GM23338 (cell line): ENCODE measurements at regions not wholly inside any gene's neighbourhood (a gene's known extent, or its start where the extent isn't known, plus 50 kb on each side); places are given as distances from the start of the nearest gene placed in this dataset.
A peak's percentile ranks its signal among the peaks of the same experiment; 100 is the strongest.

ENCODE experiments used
- ATAC-seq: fragments of 200-7000 bp; cut with Tn5 transposase; 3 replicates; pipeline ENCODE4 v1.9.1; 2020
- DNase-seq: peaks from one replicate; pipeline ENCODE4 v3.0.0-alpha.2; 2015; ENCODE audit warnings: low spot score
- H2AFZ ChIP-seq: fragments of 200-600 bp; sonication (generic); 2 replicates; pipeline ENCODE4 v1.8.0; 2016; ENCODE audit warnings: antibody characterized with exemption, mild to moderate bottlenecking, moderate library complexity
- H3F3A ChIP-seq: fragments of 200-600 bp; sonication (generic); replicated peaks from 2 replicates; pipeline ENCODE4 v1.8.0; 2017; ENCODE audit warnings: antibody characterized with exemption, mixed run types, low read depth
- H3K27ac ChIP-seq: fragments of 200-600 bp; sonication (generic); 2 replicates; pipeline ENCODE4 v1.6.1; 2016; ENCODE audit warnings: low read depth
- H3K27me3 ChIP-seq: fragments of 200-600 bp; sonication (generic); 2 replicates; pipeline ENCODE4 v1.8.0; 2016; ENCODE audit warnings: mild to moderate bottlenecking, mixed run types, moderate library complexity; ENCODE audit not compliant: insufficient read depth
- H3K36me3 ChIP-seq: fragments of 200-600 bp; sonication (generic); 2 replicates; pipeline ENCODE4 v1.8.0; 2016; ENCODE audit warnings: mild to moderate bottlenecking; ENCODE audit not compliant: insufficient read depth
- H3K4me1 ChIP-seq: fragments of 200-600 bp; sonication (generic); 2 replicates; pipeline ENCODE4 v1.8.0; 2016; ENCODE audit warnings: mild to moderate bottlenecking, moderate library complexity; ENCODE audit not compliant: insufficient read depth
- H3K4me2 ChIP-seq: fragments of 200-600 bp; sonication (generic); 2 replicates; pipeline ENCODE4 v1.7.1; 2017; ENCODE audit warnings: mixed run types
- H3K4me3 ChIP-seq: fragments of 200-600 bp; sonication (generic); 2 replicates; pipeline ENCODE4 v1.6.1; 2016; ENCODE audit warnings: mixed run types
- H3K79me2 ChIP-seq: fragments of 200-600 bp; sonication (generic); replicated peaks from 2 replicates; pipeline ENCODE4 v1.8.0; 2017; ENCODE audit warnings: mild to moderate bottlenecking; ENCODE audit not compliant: insufficient read depth
- H3K9me2 ChIP-seq: fragments of 200-600 bp; sonication (generic); 2 replicates; pipeline ENCODE4 v1.8.0; 2017; ENCODE audit not compliant: insufficient read depth
- H4K20me1 ChIP-seq: fragments of 200-600 bp; sonication (generic); replicated peaks from 2 replicates; pipeline ENCODE4 v1.8.0; 2017; ENCODE audit warnings: mild to moderate bottlenecking; ENCODE audit not compliant: insufficient read depth
- H3K27ac Mint-ChIP-seq: 2 replicates; pipeline ENCODE4 v1.8.0; 2020; ENCODE audit warnings: inconsistent platforms, mild to moderate bottlenecking, moderate library complexity, mixed read lengths
- H3K27me3 Mint-ChIP-seq: 3 replicates; pipeline ENCODE4 v1.8.0; 2022; ENCODE audit warnings: low read depth, mild to moderate bottlenecking, moderate library complexity, mixed read lengths, inconsistent platforms; ENCODE audit not compliant: insufficient read depth, poor library complexity
- H3K36me3 Mint-ChIP-seq: 3 replicates; pipeline ENCODE4 v1.8.0; 2021; ENCODE audit warnings: low read depth, mild to moderate bottlenecking, inconsistent platforms, moderate library complexity, mixed read lengths
- H3K4me1 Mint-ChIP-seq: 3 replicates; pipeline ENCODE4 v1.8.0; 2020; ENCODE audit warnings: mild to moderate bottlenecking, inconsistent platforms, mixed read lengths
- H3K4me3 Mint-ChIP-seq: 3 replicates; pipeline ENCODE4 v1.8.0; 2021; ENCODE audit warnings: moderate library complexity, mild to moderate bottlenecking, inconsistent platforms, mixed read lengths
- H3K9me3 Mint-ChIP-seq: 3 replicates; pipeline ENCODE4 v1.8.0; 2020; ENCODE audit warnings: moderate library complexity, mild to moderate bottlenecking, inconsistent platforms, mixed read lengths
- CREB1 ChIP-seq: fragments of 250-450 bp; sonication (Bioruptor Pico); IDR thresholded peaks from 2 replicates; pipeline ENCODE4 v1.5.0; 2020; ENCODE audit warnings: low read depth, mild to moderate bottlenecking, moderate library complexity
- EZH2 ChIP-seq: fragments of 200-600 bp; sonication (generic); IDR thresholded peaks from one replicate; pipeline ENCODE4 v1.8.0; 2017; ENCODE audit warnings: antibody characterized with exemption, mild to moderate bottlenecking, low read depth; ENCODE audit not compliant: unreplicated experiment
- EZH2phosphoT487 ChIP-seq: fragments of 200-600 bp; sonication (generic); IDR thresholded peaks from one replicate; pipeline ENCODE4 v1.8.1; 2018; ENCODE audit warnings: antibody characterized with exemption; ENCODE audit not compliant: unreplicated experiment
- JUNB ChIP-seq: IDR thresholded peaks from one replicate; pipeline ENCODE4 v1.6.1; 2016; ENCODE audit warnings: antibody characterized with exemption; ENCODE audit not compliant: unreplicated experiment
- NANOG ChIP-seq: IDR thresholded peaks from 2 replicates; pipeline ENCODE4 v1.6.1; 2016; ENCODE audit warnings: antibody characterized with exemption, borderline replicate concordance
- POLR2AphosphoS5 ChIP-seq: IDR thresholded peaks from 2 replicates; pipeline ENCODE4 v1.6.1; 2016; ENCODE audit warnings: antibody characterized with exemption, low read depth
- STAT1 ChIP-seq: IDR thresholded peaks from one replicate; pipeline ENCODE4 v1.6.1; 2016; ENCODE audit warnings: antibody characterized with exemption; ENCODE audit not compliant: unreplicated experiment
- ZNF114 ChIP-seq: fragments of 250-450 bp; sonication (Bioruptor Pico); IDR thresholded peaks from 2 replicates; pipeline ENCODE4 v1.5.0; 2020; ENCODE audit warnings: mild to moderate bottlenecking, moderate library complexity
- ZNF331 ChIP-seq: fragments of 250-450 bp; sonication (Bioruptor Pico); IDR thresholded peaks from 2 replicates; pipeline ENCODE4 v1.5.0; 2020; ENCODE audit warnings: low read depth, mild to moderate bottlenecking, moderate library complexity
- TF ChIP-seq, protein P1 (sequence below): IDR thresholded peaks from one replicate; pipeline ENCODE4 v1.6.1; 2018; ENCODE audit warnings: antibody characterized with exemption; ENCODE audit not compliant: unreplicated experiment
- TF ChIP-seq, protein P2 (sequence below): IDR thresholded peaks from 2 replicates; pipeline ENCODE4 v1.6.1; 2016; ENCODE audit warnings: antibody characterized with exemption
- TF ChIP-seq, protein P3 (sequence below): fragments of 250-450 bp; sonication (Bioruptor Pico); IDR thresholded peaks from 2 replicates; pipeline ENCODE4 v1.5.0; 2020; ENCODE audit warnings: mild to moderate bottlenecking, moderate library complexity
- TF ChIP-seq, protein P4 (sequence below), 2 experiments: fragments of 200-600 bp in 1 of 2; sonication (generic) in 1 of 2; conservative IDR thresholded peaks; 2 replicates each; pipeline versions ENCODE4 v1.5.1 to v1.6.1; 2016 to 2017; ENCODE audit warnings: antibody characterized with exemption in 2 of 2, low read depth in 2 of 2, mild to moderate bottlenecking in 2 of 2, moderate library complexity in 1 of 2

DNA sequence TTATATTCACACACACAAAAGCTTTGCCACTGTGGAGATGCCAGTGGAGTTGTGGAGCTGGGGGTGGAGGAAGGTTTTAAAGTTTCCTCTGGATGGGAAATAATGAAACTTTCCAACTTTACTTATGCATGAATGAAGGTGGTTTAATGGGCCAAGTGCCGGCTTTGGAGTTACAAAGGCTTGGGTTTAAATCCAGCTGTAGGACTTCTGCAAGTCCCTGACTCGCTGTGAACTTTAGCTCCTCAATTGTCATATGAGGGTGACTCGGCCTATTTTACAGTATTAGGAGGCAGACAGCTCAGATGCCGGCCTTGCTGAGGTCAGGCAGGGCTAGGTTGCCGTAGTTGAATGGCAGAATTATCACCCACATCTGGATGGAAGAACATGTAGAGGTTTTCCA, 415.8 kb upstream of the TRIB2 start:
- no peaks in the 10 kb centered on the region for H3K27me3 ChIP-seq
- no peaks in the 10 kb centered on the region; the same call in 2 of the 3 replicates for H3K36me3 Mint-ChIP-seq
- peaks cover 16% of the 10 kb centered on the region for H3K9me2 ChIP-seq
- peaks cover 12% of the 10 kb centered on the region; the same call in 2 of the 3 replicates for H3K4me1 Mint-ChIP-seq
- no peak overlapping the region for H3K4me2 ChIP-seq
- no peaks in the 10 kb centered on the region for H4K20me1 ChIP-seq
- no peak overlapping the region for H3K4me3 Mint-ChIP-seq
- no peaks in the 10 kb centered on the region; the same call in 2 of the 3 replicates for H3K9me3 Mint-ChIP-seq
- H3K27me3 Mint-ChIP-seq = no peaks in the 10 kb centered on the region
- ATAC-seq (no peak), DNase-seq (no peak)
- H3K36me3 ChIP-seq = no peaks in the 10 kb centered on the region
- H3K79me2 ChIP-seq = no peaks in the 10 kb centered on the region
- H3K27ac Mint-ChIP-seq = peak overlapping the region; percentile 15; the same call in 1 of the 2 replicates
- no peak overlapping the region for H3K4me3 ChIP-seq
- H3F3A ChIP-seq = no peaks in the 10 kb centered on the region
- no peak overlapping the region for H2AFZ ChIP-seq
- H3K27ac ChIP-seq = no peak overlapping the region
- TF ChIP-seq, protein P1, sequence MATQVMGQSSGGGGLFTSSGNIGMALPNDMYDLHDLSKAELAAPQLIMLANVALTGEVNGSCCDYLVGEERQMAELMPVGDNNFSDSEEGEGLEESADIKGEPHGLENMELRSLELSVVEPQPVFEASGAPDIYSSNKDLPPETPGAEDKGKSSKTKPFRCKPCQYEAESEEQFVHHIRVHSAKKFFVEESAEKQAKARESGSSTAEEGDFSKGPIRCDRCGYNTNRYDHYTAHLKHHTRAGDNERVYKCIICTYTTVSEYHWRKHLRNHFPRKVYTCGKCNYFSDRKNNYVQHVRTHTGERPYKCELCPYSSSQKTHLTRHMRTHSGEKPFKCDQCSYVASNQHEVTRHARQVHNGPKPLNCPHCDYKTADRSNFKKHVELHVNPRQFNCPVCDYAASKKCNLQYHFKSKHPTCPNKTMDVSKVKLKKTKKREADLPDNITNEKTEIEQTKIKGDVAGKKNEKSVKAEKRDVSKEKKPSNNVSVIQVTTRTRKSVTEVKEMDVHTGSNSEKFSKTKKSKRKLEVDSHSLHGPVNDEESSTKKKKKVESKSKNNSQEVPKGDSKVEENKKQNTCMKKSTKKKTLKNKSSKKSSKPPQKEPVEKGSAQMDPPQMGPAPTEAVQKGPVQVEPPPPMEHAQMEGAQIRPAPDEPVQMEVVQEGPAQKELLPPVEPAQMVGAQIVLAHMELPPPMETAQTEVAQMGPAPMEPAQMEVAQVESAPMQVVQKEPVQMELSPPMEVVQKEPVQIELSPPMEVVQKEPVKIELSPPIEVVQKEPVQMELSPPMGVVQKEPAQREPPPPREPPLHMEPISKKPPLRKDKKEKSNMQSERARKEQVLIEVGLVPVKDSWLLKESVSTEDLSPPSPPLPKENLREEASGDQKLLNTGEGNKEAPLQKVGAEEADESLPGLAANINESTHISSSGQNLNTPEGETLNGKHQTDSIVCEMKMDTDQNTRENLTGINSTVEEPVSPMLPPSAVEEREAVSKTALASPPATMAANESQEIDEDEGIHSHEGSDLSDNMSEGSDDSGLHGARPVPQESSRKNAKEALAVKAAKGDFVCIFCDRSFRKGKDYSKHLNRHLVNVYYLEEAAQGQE = no peak
- TF ChIP-seq STAT1 (no peak), CREB1 (CRISPR knock-in tag) (no peak), EZH2 (no peak), POLR2AphosphoS5 (no peak), JUNB (no peak), NANOG (no peak), EZH2phosphoT487 (no peak), ZNF114 (CRISPR knock-in tag) (no peak), ZNF331 (CRISPR knock-in tag) (no peak)
- TF ChIP-seq, protein P2, sequence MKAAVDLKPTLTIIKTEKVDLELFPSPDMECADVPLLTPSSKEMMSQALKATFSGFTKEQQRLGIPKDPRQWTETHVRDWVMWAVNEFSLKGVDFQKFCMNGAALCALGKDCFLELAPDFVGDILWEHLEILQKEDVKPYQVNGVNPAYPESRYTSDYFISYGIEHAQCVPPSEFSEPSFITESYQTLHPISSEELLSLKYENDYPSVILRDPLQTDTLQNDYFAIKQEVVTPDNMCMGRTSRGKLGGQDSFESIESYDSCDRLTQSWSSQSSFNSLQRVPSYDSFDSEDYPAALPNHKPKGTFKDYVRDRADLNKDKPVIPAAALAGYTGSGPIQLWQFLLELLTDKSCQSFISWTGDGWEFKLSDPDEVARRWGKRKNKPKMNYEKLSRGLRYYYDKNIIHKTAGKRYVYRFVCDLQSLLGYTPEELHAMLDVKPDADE = no peak
- TF ChIP-seq, protein P3, sequence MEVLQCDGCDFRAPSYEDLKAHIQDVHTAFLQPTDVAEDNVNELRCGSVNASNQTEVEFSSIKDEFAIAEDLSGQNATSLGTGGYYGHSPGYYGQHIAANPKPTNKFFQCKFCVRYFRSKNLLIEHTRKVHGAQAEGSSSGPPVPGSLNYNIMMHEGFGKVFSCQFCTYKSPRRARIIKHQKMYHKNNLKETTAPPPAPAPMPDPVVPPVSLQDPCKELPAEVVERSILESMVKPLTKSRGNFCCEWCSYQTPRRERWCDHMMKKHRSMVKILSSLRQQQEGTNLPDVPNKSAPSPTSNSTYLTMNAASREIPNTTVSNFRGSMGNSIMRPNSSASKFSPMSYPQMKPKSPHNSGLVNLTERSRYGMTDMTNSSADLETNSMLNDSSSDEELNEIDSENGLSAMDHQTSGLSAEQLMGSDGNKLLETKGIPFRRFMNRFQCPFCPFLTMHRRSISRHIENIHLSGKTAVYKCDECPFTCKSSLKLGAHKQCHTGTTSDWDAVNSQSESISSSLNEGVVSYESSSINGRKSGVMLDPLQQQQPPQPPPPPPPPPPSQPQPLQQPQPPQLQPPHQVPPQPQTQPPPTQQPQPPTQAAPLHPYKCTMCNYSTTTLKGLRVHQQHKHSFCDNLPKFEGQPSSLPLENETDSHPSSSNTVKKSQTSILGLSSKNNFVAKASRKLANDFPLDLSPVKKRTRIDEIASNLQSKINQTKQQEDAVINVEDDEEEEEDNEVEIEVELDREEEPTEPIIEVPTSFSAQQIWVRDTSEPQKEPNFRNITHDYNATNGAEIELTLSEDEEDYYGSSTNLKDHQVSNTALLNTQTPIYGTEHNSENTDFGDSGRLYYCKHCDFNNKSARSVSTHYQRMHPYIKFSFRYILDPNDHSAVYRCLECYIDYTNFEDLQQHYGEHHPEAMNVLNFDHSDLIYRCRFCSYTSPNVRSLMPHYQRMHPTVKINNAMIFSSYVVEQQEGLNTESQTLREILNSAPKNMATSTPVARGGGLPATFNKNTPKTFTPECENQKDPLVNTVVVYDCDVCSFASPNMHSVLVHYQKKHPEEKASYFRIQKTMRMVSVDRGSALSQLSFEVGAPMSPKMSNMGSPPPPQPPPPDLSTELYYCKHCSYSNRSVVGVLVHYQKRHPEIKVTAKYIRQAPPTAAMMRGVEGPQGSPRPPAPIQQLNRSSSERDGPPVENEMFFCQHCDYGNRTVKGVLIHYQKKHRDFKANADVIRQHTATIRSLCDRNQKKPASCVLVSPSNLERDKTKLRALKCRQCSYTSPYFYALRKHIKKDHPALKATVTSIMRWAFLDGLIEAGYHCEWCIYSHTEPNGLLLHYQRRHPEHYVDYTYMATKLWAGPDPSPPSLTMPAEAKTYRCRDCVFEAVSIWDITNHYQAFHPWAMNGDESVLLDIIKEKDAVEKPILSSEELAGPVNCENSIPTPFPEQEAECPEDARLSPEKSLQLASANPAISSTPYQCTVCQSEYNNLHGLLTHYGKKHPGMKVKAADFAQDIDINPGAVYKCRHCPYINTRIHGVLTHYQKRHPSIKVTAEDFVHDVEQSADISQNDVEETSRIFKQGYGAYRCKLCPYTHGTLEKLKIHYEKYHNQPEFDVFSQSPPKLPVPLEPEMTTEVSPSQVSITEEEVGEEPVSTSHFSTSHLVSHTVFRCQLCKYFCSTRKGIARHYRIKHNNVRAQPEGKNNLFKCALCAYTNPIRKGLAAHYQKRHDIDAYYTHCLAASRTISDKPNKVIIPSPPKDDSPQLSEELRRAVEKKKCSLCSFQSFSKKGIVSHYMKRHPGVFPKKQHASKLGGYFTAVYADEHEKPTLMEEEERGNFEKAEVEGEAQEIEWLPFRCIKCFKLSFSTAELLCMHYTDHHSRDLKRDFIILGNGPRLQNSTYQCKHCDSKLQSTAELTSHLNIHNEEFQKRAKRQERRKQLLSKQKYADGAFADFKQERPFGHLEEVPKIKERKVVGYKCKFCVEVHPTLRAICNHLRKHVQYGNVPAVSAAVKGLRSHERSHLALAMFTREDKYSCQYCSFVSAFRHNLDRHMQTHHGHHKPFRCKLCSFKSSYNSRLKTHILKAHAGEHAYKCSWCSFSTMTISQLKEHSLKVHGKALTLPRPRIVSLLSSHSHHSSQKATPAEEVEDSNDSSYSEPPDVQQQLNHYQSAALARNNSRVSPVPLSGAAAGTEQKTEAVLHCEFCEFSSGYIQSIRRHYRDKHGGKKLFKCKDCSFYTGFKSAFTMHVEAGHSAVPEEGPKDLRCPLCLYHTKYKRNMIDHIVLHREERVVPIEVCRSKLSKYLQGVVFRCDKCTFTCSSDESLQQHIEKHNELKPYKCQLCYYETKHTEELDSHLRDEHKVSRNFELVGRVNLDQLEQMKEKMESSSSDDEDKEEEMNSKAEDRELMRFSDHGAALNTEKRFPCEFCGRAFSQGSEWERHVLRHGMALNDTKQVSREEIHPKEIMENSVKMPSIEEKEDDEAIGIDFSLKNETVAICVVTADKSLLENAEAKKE = no peak
- TF ChIP-seq, protein P4, sequence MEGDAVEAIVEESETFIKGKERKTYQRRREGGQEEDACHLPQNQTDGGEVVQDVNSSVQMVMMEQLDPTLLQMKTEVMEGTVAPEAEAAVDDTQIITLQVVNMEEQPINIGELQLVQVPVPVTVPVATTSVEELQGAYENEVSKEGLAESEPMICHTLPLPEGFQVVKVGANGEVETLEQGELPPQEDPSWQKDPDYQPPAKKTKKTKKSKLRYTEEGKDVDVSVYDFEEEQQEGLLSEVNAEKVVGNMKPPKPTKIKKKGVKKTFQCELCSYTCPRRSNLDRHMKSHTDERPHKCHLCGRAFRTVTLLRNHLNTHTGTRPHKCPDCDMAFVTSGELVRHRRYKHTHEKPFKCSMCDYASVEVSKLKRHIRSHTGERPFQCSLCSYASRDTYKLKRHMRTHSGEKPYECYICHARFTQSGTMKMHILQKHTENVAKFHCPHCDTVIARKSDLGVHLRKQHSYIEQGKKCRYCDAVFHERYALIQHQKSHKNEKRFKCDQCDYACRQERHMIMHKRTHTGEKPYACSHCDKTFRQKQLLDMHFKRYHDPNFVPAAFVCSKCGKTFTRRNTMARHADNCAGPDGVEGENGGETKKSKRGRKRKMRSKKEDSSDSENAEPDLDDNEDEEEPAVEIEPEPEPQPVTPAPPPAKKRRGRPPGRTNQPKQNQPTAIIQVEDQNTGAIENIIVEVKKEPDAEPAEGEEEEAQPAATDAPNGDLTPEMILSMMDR (conservative IDR thresholded peaks at IDR 0.05; ENCODE audit: low read depth in 2 of 2) = no peak
- peaks cover 12% of the 10 kb centered on the region for H3K4me1 ChIP-seq
